AG04449 (cell line): ENCODE measurements at regions not wholly inside any gene's neighbourhood (a gene's known extent, or its start where the extent isn't known, plus 50 kb on each side); places are given as distances from the start of the nearest gene placed in this dataset.

Experiments used
- CTCF ChIA-PET: fragments of 350-600 bp; formaldehyde crosslinking; extraction: SDS; loops from one replicate; lab custom pipeline; 2021; ENCODE audit warnings: antibody characterized with exemption; lab: Yijun Ruan, JAX
- POLR2A ChIA-PET: fragments of 400-600, 350-600 bp; formaldehyde crosslinking; extraction: SDS; loops from one replicate; lab custom pipeline; 2020; ENCODE audit warnings: antibody characterized with exemption, inconsistent platforms; lab: Yijun Ruan, JAX
- DNase-seq: peaks from one replicate; pipeline ENCODE4 v3.0.0-alpha.2; 2010; ENCODE audit warnings: low read depth, low spot score
- H3K4me3 ChIP-seq: 2 replicates; pipeline ENCODE4 v1.5.1; 2011; ENCODE audit warnings: low read depth, mild to moderate bottlenecking, control low read depth, low read length
- CTCF ChIP-seq: IDR thresholded peaks from one replicate; pipeline ENCODE4 v1.5.1; 2011; ENCODE audit warnings: mild to moderate bottlenecking, moderate library complexity, low read length, control low read depth, inconsistent platforms; ENCODE audit not compliant: insufficient read depth; ENCODE audit errors: missing control alignments

GRCh38 chr7:24521917-24522623 is 51.2 kb upstream of the PALS2 start:
- POLR2A ChIA-PET, result no interaction called here
- H3K4me3 ChIP-seq, result no peak overlapping the region
- TF ChIP-seq CTCF, result no peak
- no peak for DNase-seq
- CTCF ChIA-PET, result no interaction called here
